Esophagus squamous epithelium (tissue), 4 donors: ENCODE measurements at regions not wholly inside any gene's neighbourhood (a gene's known extent, or its start where the extent isn't known, plus 50 kb on each side); places are given as distances from the start of the nearest gene placed in this dataset.

Experiments
- POLR2A ChIP-seq, 4 donors: fragments of 450-650 bp; IDR thresholded peaks; one replicate each; pipeline ENCODE4 v1.6.1; 2017; ENCODE audit warnings: antibody characterized with exemption in 4 of 4, mild to moderate bottlenecking in 4 of 4, moderate library complexity in 3 of 4
- TF ChIP-seq, protein P1 (sequence below), 6 experiments: fragments of 450-650 bp in 4 of 6; fragments of 200-600 bp in 2 of 6; sonication (generic) in 2 of 6; IDR thresholded peaks; one replicate each; pipeline ENCODE4 v1.5.1; 2016 to 2019; ENCODE audit warnings: antibody characterized with exemption in 6 of 6, mild to moderate bottlenecking in 4 of 6, moderate library complexity in 4 of 6

DNA sequence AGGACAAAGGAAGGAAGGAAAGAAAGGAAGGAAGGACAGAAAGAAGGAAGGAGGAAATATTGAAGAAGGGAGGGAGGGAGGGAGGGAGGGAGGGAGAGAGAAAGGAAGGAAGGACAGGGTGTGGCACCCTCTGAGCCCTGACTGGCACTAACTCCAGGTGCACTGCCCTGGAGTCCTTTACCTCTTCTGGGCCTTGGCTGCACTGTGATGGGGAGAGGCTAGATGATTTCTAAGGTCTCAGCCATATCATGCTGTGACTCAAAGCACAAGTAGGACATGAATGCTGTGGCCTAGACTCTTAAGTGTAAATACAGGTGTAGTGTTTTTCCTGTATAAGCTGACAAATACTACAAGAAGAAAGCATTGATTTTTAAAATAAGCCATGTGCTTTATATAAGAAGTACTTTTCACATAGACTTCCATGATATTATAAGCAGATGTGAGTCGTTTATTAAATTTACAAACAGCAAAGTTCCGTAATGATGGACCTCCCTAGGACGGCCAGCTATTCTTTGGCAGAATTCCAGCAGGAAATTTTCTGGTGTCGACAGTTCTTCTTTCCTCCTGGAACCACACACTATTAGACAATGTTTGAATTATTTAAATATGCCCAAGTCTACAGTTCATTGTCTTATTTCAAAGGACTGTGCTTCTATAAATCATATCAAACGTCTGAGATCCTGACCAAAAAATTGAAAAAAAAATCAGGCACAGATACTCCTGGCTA is 213.8 kb upstream of the C2CD4B start:
- TF ChIP-seq POLR2A (IDR thresholded peaks at IDR 0.05): no peak
- TF ChIP-seq, protein P1, sequence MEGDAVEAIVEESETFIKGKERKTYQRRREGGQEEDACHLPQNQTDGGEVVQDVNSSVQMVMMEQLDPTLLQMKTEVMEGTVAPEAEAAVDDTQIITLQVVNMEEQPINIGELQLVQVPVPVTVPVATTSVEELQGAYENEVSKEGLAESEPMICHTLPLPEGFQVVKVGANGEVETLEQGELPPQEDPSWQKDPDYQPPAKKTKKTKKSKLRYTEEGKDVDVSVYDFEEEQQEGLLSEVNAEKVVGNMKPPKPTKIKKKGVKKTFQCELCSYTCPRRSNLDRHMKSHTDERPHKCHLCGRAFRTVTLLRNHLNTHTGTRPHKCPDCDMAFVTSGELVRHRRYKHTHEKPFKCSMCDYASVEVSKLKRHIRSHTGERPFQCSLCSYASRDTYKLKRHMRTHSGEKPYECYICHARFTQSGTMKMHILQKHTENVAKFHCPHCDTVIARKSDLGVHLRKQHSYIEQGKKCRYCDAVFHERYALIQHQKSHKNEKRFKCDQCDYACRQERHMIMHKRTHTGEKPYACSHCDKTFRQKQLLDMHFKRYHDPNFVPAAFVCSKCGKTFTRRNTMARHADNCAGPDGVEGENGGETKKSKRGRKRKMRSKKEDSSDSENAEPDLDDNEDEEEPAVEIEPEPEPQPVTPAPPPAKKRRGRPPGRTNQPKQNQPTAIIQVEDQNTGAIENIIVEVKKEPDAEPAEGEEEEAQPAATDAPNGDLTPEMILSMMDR (IDR thresholded peaks at IDR 0.05): no peak
